ENCODE measurements at regions not wholly inside any gene's neighbourhood (a gene's known extent, or its start where the extent isn't known, plus 50 kb on each side); places are given as distances from the start of the nearest gene placed in this dataset.

GRCh38 chr11:119552106-119552485 is 129.1 kb upstream of the THY1 start:
- DNase-seq (ENCODE audit: low spot score) (no peak), ATAC-seq (ENCODE audit: insufficient number of reproducible peaks, low FRiP score, low read depth) (no peak)
- H3K4me1 ChIP-seq (ENCODE audit: control insufficient read depth in 1 of 2, low read depth in 2 of 2): no peaks in the 10 kb centered on the region
- H3K27ac ChIP-seq: no peak overlapping the region
- peaks cover 4% of the 10 kb centered on the region for H3K9me3 ChIP-seq
- no peak overlapping the region for H3K4me3 ChIP-seq
- H3K27me3 ChIP-seq (replicated peaks; ENCODE audit: insufficient read depth): no peaks in the 10 kb centered on the region
- H3K36me3 ChIP-seq: no peaks in the 10 kb centered on the region
- TF ChIP-seq CTCF (IDR thresholded peaks at IDR 0.05): no peak

GRCh38 chr11:119551420-119552105 is 128.6 kb upstream of the THY1 start:
- H3K4me3 ChIP-seq: no peak overlapping the region
- no peaks in the 10 kb centered on the region for H3K27me3 ChIP-seq (replicated peaks; ENCODE audit: insufficient read depth)
- H3K27ac ChIP-seq: no peak overlapping the region
- H3K36me3 ChIP-seq: no peaks in the 10 kb centered on the region
- no peaks in the 10 kb centered on the region for H3K4me1 ChIP-seq (ENCODE audit: control insufficient read depth in 1 of 2, low read depth in 2 of 2)
- ATAC-seq (ENCODE audit: insufficient number of reproducible peaks, low FRiP score, low read depth) (no peak), DNase-seq (ENCODE audit: low spot score) (no peak)
- peaks cover 4% of the 10 kb centered on the region for H3K9me3 ChIP-seq
- TF ChIP-seq CTCF (IDR thresholded peaks at IDR 0.05): no peak

GRCh38 chr11:119550053-119550752 is 127.2 kb upstream of the THY1 start:
- no peaks in the 10 kb centered on the region for H3K27me3 ChIP-seq (replicated peaks; ENCODE audit: insufficient read depth)
- H3K4me3 ChIP-seq: no peak overlapping the region
- ATAC-seq (ENCODE audit: insufficient number of reproducible peaks, low FRiP score, low read depth): no peak
- no peak for DNase-seq (ENCODE audit: low spot score)
- no peak overlapping the region for H3K27ac ChIP-seq
- H3K9me3 ChIP-seq: no peaks in the 10 kb centered on the region
- H3K4me1 ChIP-seq (ENCODE audit: control insufficient read depth in 1 of 2, low read depth in 2 of 2): no peaks in the 10 kb centered on the region
- no peak for TF ChIP-seq CTCF (IDR thresholded peaks at IDR 0.05)
- H3K36me3 ChIP-seq: no peaks in the 10 kb centered on the region

GRCh38 chr11:119547511-119547910 is 124.5 kb upstream of the THY1 start:
- Histone ChIP-seq H3K36me3 (no peaks in the 10 kb centered on the region), H3K9me3 (no peaks in the 10 kb centered on the region), H3K27ac (no peak overlapping the region), H3K4me1 (ENCODE audit: control insufficient read depth in 1 of 2, low read depth in 2 of 2) (no peaks in the 10 kb centered on the region), H3K27me3 (replicated peaks; ENCODE audit: insufficient read depth) (no peaks in the 10 kb centered on the region), H3K4me3 (no peak overlapping the region)
- DNase-seq (ENCODE audit: low spot score) (no peak), ATAC-seq (ENCODE audit: insufficient number of reproducible peaks, low FRiP score, low read depth) (no peak)
- no peak for TF ChIP-seq CTCF (IDR thresholded peaks at IDR 0.05)

GRCh38 chr11:119545978-119546915 is 123.3 kb upstream of the THY1 start:
- no peaks in the 10 kb centered on the region for H3K4me1 ChIP-seq (ENCODE audit: control insufficient read depth in 1 of 2, low read depth in 2 of 2)
- H3K9me3 ChIP-seq: no peaks in the 10 kb centered on the region
- H3K4me3 ChIP-seq: no peak overlapping the region
- H3K27me3 ChIP-seq (replicated peaks; ENCODE audit: insufficient read depth): no peaks in the 10 kb centered on the region
- TF ChIP-seq CTCF (IDR thresholded peaks at IDR 0.05): no peak
- H3K27ac ChIP-seq: no peak overlapping the region
- no peak for DNase-seq (ENCODE audit: low spot score)
- no peak for ATAC-seq (ENCODE audit: insufficient number of reproducible peaks, low FRiP score, low read depth)
- no peaks in the 10 kb centered on the region for H3K36me3 ChIP-seq
